WTC11 (cell line): ENCODE measurements at regions not wholly inside any gene's neighbourhood (a gene's known extent, or its start where the extent isn't known, plus 50 kb on each side); places are given as distances from the start of the nearest gene placed in this dataset.

Source experiments
- ATAC-seq: fragments of 200-7000 bp; cut with Tn5 transposase; 2 replicates; pipeline ENCODE4 v1.10.0; 2021; ENCODE audit warnings: mild to moderate bottlenecking, moderate library complexity
- CTCF ChIA-PET: fragments of 300-600 bp; sonication (Branson Sonifier 250); formaldehyde crosslinking; loops from one replicate; lab custom pipeline; 2021; ENCODE audit warnings: antibody characterized with exemption; lab: Charles Lee
- POLR2A ChIA-PET: fragments of 350-600 bp; sonication (Branson Sonifier 250); formaldehyde crosslinking; loops from one replicate; lab custom pipeline; 2021; ENCODE audit warnings: antibody characterized with exemption; lab: Charles Lee
- DNase-seq: peaks from one replicate; pipeline ENCODE4 v3.0.0; 2021; ENCODE audit warnings: low spot score
- H3K27ac Mint-ChIP-seq: 2 replicates; pipeline ENCODE4 v1.8.0; 2021; ENCODE audit warnings: mixed read lengths
- H3K27me3 Mint-ChIP-seq: 2 replicates; pipeline ENCODE4 v1.8.0; 2021; ENCODE audit warnings: low read depth, mild to moderate bottlenecking, moderate library complexity, mixed read lengths
- H3K36me3 Mint-ChIP-seq: 2 replicates; pipeline ENCODE4 v1.8.0; 2021; ENCODE audit warnings: mixed read lengths
- H3K4me1 Mint-ChIP-seq: 2 replicates; pipeline ENCODE4 v1.8.0; 2022; ENCODE audit warnings: mixed read lengths
- H3K4me3 Mint-ChIP-seq: 2 replicates; pipeline ENCODE4 v1.8.0; 2021; ENCODE audit warnings: mild to moderate bottlenecking, moderate library complexity, mixed read lengths
- H3K9me3 Mint-ChIP-seq: 2 replicates; pipeline ENCODE4 v1.8.0; 2021; ENCODE audit warnings: mixed read lengths
- ARID4B ChIP-seq: sonication (generic); formaldehyde crosslinking; IDR thresholded peaks from 2 replicates; pipeline ENCODE4 v1.8.0; 2023; ENCODE audit warnings: missing genetic modification reagents, mild to moderate bottlenecking, borderline replicate concordance
- CBFB ChIP-seq: sonication (generic); formaldehyde crosslinking; IDR thresholded peaks from 2 replicates; pipeline ENCODE4 v1.8.1; 2022; ENCODE audit warnings: mild to moderate bottlenecking, low read depth, missing genetic modification reagents
- CREB1 ChIP-seq: sonication (generic); formaldehyde crosslinking; IDR thresholded peaks from 2 replicates; pipeline ENCODE4 v1.8.0; 2023; ENCODE audit warnings: mild to moderate bottlenecking, missing genetic modification reagents
- E2F1 ChIP-seq: sonication (generic); formaldehyde crosslinking; IDR thresholded peaks from 2 replicates; pipeline ENCODE4 v1.8.0; 2022; ENCODE audit warnings: mild to moderate bottlenecking, missing genetic modification reagents
- FOXJ3 ChIP-seq: sonication (generic); formaldehyde crosslinking; IDR thresholded peaks from 2 replicates; pipeline ENCODE4 v1.9.0; 2021; ENCODE audit warnings: missing genetic modification reagents, mild to moderate bottlenecking, borderline replicate concordance
- FOXP1 ChIP-seq: sonication (generic); formaldehyde crosslinking; IDR thresholded peaks from 2 replicates; pipeline ENCODE4 v1.8.0; 2022; ENCODE audit warnings: missing genetic modification reagents, mild to moderate bottlenecking, moderate library complexity, borderline replicate concordance
- MLX ChIP-seq: sonication (generic); formaldehyde crosslinking; IDR thresholded peaks from 2 replicates; pipeline ENCODE4 v1.8.1; 2023; ENCODE audit warnings: mild to moderate bottlenecking, missing genetic modification reagents, moderate library complexity
- OVOL2 ChIP-seq: fragments of 250-450 bp; sonication (Bioruptor Pico); IDR thresholded peaks from 2 replicates; pipeline ENCODE4 v1.9.0; 2021; ENCODE audit warnings: mild to moderate bottlenecking, borderline replicate concordance
- RELA ChIP-seq: sonication (generic); formaldehyde crosslinking; IDR thresholded peaks from 2 replicates; pipeline ENCODE4 v1.8.1; 2022; ENCODE audit warnings: missing genetic modification reagents, mild to moderate bottlenecking, borderline replicate concordance
- RORB ChIP-seq: fragments of 250-450 bp; sonication (Bioruptor Pico); IDR thresholded peaks from 2 replicates; pipeline ENCODE4 v1.9.0; 2021; ENCODE audit warnings: mild to moderate bottlenecking
- SMAD3 ChIP-seq: sonication (generic); formaldehyde crosslinking; IDR thresholded peaks from 2 replicates; pipeline ENCODE4 v1.8.0; 2022; ENCODE audit warnings: missing genetic modification reagents, mild to moderate bottlenecking, borderline replicate concordance
- STAT6 ChIP-seq: sonication (generic); formaldehyde crosslinking; conservative IDR thresholded peaks from 2 replicates; pipeline ENCODE4 v1.8.1; 2023; ENCODE audit warnings: mild to moderate bottlenecking, low read depth, missing genetic modification reagents, moderate library complexity
- TEAD4 ChIP-seq: sonication (generic); formaldehyde crosslinking; IDR thresholded peaks from 2 replicates; pipeline ENCODE4 v1.8.0; 2022; ENCODE audit warnings: mild to moderate bottlenecking, missing genetic modification reagents
- USF2 ChIP-seq: sonication (generic); formaldehyde crosslinking; IDR thresholded peaks from 2 replicates; pipeline ENCODE4 v1.8.1; 2023; ENCODE audit warnings: mild to moderate bottlenecking, missing genetic modification reagents, moderate library complexity
- ZBTB21 ChIP-seq: sonication (generic); formaldehyde crosslinking; IDR thresholded peaks from 2 replicates; pipeline ENCODE4 v1.8.1; 2023; ENCODE audit warnings: mild to moderate bottlenecking, missing genetic modification reagents, borderline replicate concordance
- ZNF281 ChIP-seq: sonication (generic); formaldehyde crosslinking; IDR thresholded peaks from 2 replicates; pipeline ENCODE4 v1.8.0; 2023; ENCODE audit warnings: mild to moderate bottlenecking, missing genetic modification reagents
- ZNF416 ChIP-seq: fragments of 250-450 bp; sonication (Bioruptor Pico); IDR thresholded peaks from 2 replicates; pipeline ENCODE4 v1.9.0; 2021; ENCODE audit warnings: mild to moderate bottlenecking, inconsistent platforms
- ZSCAN18 ChIP-seq: fragments of 250-450 bp; sonication (Bioruptor Pico); IDR thresholded peaks from 2 replicates; pipeline ENCODE4 v2.1.2; 2022; ENCODE audit warnings: mild to moderate bottlenecking, moderate library complexity

GRCh38 chr6:156449128-156449527 lies 328.1 kb upstream of the ARID1B start:
- DNase-seq = no peak
- ChIA-PET CTCF (interaction anchor here (0.5 kb wide), 1 partner anchor 1035 kb away, joined by 5 read pairs; no protein-coding TSS in a partner anchor), POLR2A (no interaction called here)
- Mint-ChIP-seq H3K36me3 (no peaks in the 10 kb centered on the region), H3K9me3 (peaks cover 13% of the 10 kb centered on the region; the same call in 1 of the 2 replicates), H3K4me1 (peaks cover 4% of the 10 kb centered on the region; the same call in 1 of the 2 replicates), H3K4me3 (no peak overlapping the region), H3K27ac (no peak overlapping the region), H3K27me3 (no peaks in the 10 kb centered on the region)
- no peak for TF ChIP-seq RORB
- TF ChIP-seq RELA (CRISPR knock-in tag) = no peak
- no peak for TF ChIP-seq CREB1 (CRISPR knock-in tag)
- TF ChIP-seq CBFB (CRISPR knock-in tag) = no peak
- TF ChIP-seq ARID4B (CRISPR knock-in tag) = no peak
- TF ChIP-seq OVOL2 (CRISPR knock-in tag) = no peak
- TF ChIP-seq ZNF281 (CRISPR knock-in tag) = no peak
- no peak for TF ChIP-seq ZSCAN18 (CRISPR knock-in tag)
- no peak for TF ChIP-seq USF2
- no peak for TF ChIP-seq MLX (CRISPR knock-in tag)
- no peak for TF ChIP-seq TEAD4 (CRISPR knock-in tag)
- TF ChIP-seq ZNF416 (CRISPR knock-in tag) = no peak
- no peak for TF ChIP-seq FOXJ3 (CRISPR knock-in tag)
- TF ChIP-seq FOXP1 = no peak
- TF ChIP-seq ZBTB21 (CRISPR knock-in tag) = no peak
- TF ChIP-seq SMAD3 = no peak
- TF ChIP-seq E2F1 (CRISPR knock-in tag) = no peak
- TF ChIP-seq STAT6 (CRISPR knock-in tag) = no peak
- ATAC-seq = no peak
